Duodenal mucosa (tissue), 2 donors: ENCODE measurements at regions not wholly inside any gene's neighbourhood (a gene's known extent, or its start where the extent isn't known, plus 50 kb on each side); places are given as distances from the start of the nearest gene placed in this dataset.
"Not testable (repeated sequence)": the region's sequence is repeated elsewhere in the genome, so short reads cannot be mapped to it uniquely, and the experiment has no call there.

Experiments used
- H3K27ac ChIP-seq: one replicate; pipeline ENCODE4 v1.7.0; 2013; ENCODE audit warnings: low read depth, low read length
- H3K27me3 ChIP-seq, 2 donors: one replicate each; pipeline ENCODE4 v1.7.0; 2013; ENCODE audit warnings: low read length in 2 of 2, control low read depth in 1 of 2; ENCODE audit not compliant: insufficient read depth in 2 of 2, control insufficient read depth in 1 of 2
- H3K36me3 ChIP-seq, 2 donors: one replicate each; pipeline ENCODE4 v1.7.0; 2013; ENCODE audit warnings: low read length in 2 of 2, control low read depth in 1 of 2; ENCODE audit not compliant: insufficient read depth in 2 of 2, control insufficient read depth in 1 of 2
- H3K4me1 ChIP-seq, 2 donors: one replicate each; pipeline ENCODE4 v1.7.0; 2013; ENCODE audit warnings: low read length in 2 of 2, control low read depth in 1 of 2; ENCODE audit not compliant: insufficient read depth in 2 of 2, control insufficient read depth in 1 of 2
- H3K4me3 ChIP-seq, 2 donors: one replicate each; pipeline ENCODE4 v1.7.0; 2013; ENCODE audit warnings: low read length in 2 of 2, low read depth in 1 of 2
- H3K9ac ChIP-seq, 2 donors: one replicate each; pipeline ENCODE4 v1.7.0; 2013; ENCODE audit warnings: low read length in 2 of 2, low read depth in 1 of 2
- H3K9me3 ChIP-seq, 2 donors: one replicate each; pipeline ENCODE4 v1.7.0; 2013; ENCODE audit warnings: low read length in 2 of 2, control low read depth in 1 of 2; ENCODE audit not compliant: control insufficient read depth in 1 of 2

- Histone ChIP-seq H3K9ac (no peak overlapping the region), H3K27ac (no peak overlapping the region), H3K36me3 (no peaks in the 10 kb centered on the region), H3K27me3 (no peaks in the 10 kb centered on the region), H3K4me3 (no peak overlapping the region), H3K4me1 (peaks cover 4 to 14% of the 10 kb centered on the region in 2 donors), H3K9me3 (no peaks in the 10 kb centered on the region)
Observed at GRCh38 chr6:140784573-140784972, 1348.2 kb upstream of the GJE1 start.

DNA sequence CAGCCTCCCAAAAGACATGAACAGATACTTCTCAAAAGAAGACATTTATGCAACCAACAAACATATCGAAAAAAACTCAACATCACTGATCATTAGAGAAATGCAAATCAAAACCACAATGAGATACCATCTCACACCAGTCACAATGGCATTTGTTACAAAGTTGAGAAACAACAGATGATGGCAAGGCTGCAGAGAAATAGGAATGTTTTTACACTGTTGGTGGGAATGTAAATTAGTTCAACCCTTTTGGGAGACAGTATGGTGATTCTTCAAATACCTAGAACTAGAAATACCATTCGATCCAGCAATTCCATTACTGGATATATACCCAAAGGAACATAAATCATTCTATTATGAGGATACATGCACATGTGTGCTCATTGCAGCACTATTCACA, 1349.2 kb upstream of the GJE1 start:
- H3K27me3 ChIP-seq, H3K4me3 ChIP-seq, H3K36me3 ChIP-seq, H3K9me3 ChIP-seq, H3K9ac ChIP-seq, H3K27ac ChIP-seq: not testable (repeated sequence)
- peaks cover 4 to 14% of the 10 kb centered on the region in 2 donors for H3K4me1 ChIP-seq

DNA sequence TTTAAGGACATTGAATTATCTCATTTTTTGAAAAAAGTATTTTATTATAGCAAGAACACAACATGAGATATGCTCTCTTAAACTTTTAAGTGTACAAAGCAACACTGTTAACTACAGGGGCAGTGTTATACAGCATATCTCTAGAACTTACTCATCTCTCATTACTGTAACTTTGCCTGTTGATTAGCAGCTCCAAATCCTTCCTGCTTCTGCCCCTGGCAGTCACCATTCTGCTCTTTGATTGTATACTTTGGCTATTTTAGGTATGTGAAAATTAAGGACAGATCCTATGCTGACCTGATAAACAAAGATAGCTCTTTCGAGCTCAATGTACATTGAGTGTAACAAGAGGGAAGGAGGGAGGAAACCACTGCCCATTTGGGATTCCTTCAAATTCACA, 1349.8 kb upstream of the GJE1 start:
- Histone ChIP-seq H3K9me3 (no peaks in the 10 kb centered on the region), H3K27me3 (no peaks in the 10 kb centered on the region), H3K9ac (no peak overlapping the region), H3K36me3 (no peaks in the 10 kb centered on the region), H3K4me3 (no peak overlapping the region), H3K27ac (no peak overlapping the region), H3K4me1 (peaks cover 4 to 14% of the 10 kb centered on the region in 2 donors)

GRCh38 chr6:140779991-140780596, 1352.6 kb upstream of the GJE1 start:
- H3K9ac ChIP-seq = no peak overlapping the region
- H3K27ac ChIP-seq = no peak overlapping the region
- H3K9me3 ChIP-seq = no peaks in the 10 kb centered on the region
- no peak overlapping the region for H3K4me3 ChIP-seq
- H3K36me3 ChIP-seq = no peaks in the 10 kb centered on the region
- no peaks in the 10 kb centered on the region for H3K27me3 ChIP-seq
- peaks cover 4 to 14% of the 10 kb centered on the region in 2 donors for H3K4me1 ChIP-seq

GRCh38 chr6:140779341-140779740, 1353.4 kb upstream of the GJE1 start:
- Histone ChIP-seq H3K27me3 (no peaks in the 10 kb centered on the region), H3K4me3 (no peak overlapping the region), H3K9ac (no peak overlapping the region), H3K27ac (no peak overlapping the region), H3K9me3 (no peaks in the 10 kb centered on the region), H3K36me3 (no peaks in the 10 kb centered on the region), H3K4me1 (peaks cover 8 to 14% of the 10 kb centered on the region in 2 donors)

GRCh38 chr6:140777780-140778179, 1354.9 kb upstream of the GJE1 start:
- H3K4me3 ChIP-seq = no peak overlapping the region
- H3K4me1 ChIP-seq = peaks cover 14 to 15% of the 10 kb centered on the region in 2 donors
- H3K9me3 ChIP-seq = no peaks in the 10 kb centered on the region
- H3K36me3 ChIP-seq = no peaks in the 10 kb centered on the region
- no peaks in the 10 kb centered on the region for H3K27me3 ChIP-seq
- no peak overlapping the region for H3K9ac ChIP-seq
- no peak overlapping the region for H3K27ac ChIP-seq

DNA sequence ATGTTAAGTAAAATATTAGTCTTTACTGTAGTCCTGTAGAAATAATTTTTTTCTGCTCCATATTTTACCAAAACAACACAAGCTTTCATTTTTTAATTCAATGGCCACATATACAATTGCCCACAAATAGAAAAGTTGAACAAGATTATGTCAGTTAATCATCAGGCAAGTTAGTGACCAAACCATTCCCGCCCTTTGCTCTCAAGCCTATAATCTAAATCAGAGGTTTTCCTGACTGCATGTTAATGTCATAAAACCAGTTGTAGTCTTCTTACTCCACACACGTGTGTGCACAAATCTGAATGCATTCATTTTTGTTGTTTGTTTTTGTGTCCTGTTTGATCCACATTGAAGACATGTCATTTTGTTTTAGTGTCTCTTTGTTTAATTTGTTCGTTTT, 1357.7 kb upstream of the GJE1 start:
- Histone ChIP-seq H3K9ac (no peak overlapping the region), H3K27me3 (no peaks in the 10 kb centered on the region), H3K27ac (no peak overlapping the region), H3K9me3 (peaks cover 0 to 5% of the 10 kb centered on the region in 2 donors), H3K4me1 (peaks cover 0 to 11% of the 10 kb centered on the region in 2 donors), H3K4me3 (no peak overlapping the region), H3K36me3 (no peaks in the 10 kb centered on the region)

- Histone ChIP-seq H3K9ac (no peak overlapping the region), H3K9me3 (peaks cover 0 to 5% of the 10 kb centered on the region in 2 donors), H3K27ac (no peak overlapping the region), H3K4me3 (peak overlapping the region in 1 of 2 donors; percentile 26), H3K36me3 (no peaks in the 10 kb centered on the region), H3K27me3 (no peaks in the 10 kb centered on the region), H3K4me1 (peaks cover 0 to 11% of the 10 kb centered on the region in 2 donors)
Observed at GRCh38 chr6:140774080-140774505, 1358.6 kb upstream of the GJE1 start.

- Histone ChIP-seq H3K9ac (no peak overlapping the region), H3K4me1 (peaks cover 0 to 11% of the 10 kb centered on the region in 2 donors), H3K27me3 (no peaks in the 10 kb centered on the region), H3K9me3 (peaks cover 2 to 8% of the 10 kb centered on the region in 2 donors), H3K4me3 (no peak overlapping the region), H3K36me3 (no peaks in the 10 kb centered on the region), H3K27ac (no peak overlapping the region)
Observed at GRCh38 chr6:140773276-140773675, 1359.4 kb upstream of the GJE1 start.

GRCh38 chr6:140772576-140772975, 1360.1 kb upstream of the GJE1 start:
- peaks cover 8 to 15% of the 10 kb centered on the region in 2 donors for H3K9me3 ChIP-seq
- H3K4me3 ChIP-seq = no peak overlapping the region
- no peaks in the 10 kb centered on the region for H3K27me3 ChIP-seq
- no peak overlapping the region for H3K27ac ChIP-seq
- H3K4me1 ChIP-seq = peaks cover 0 to 11% of the 10 kb centered on the region in 2 donors
- no peaks in the 10 kb centered on the region for H3K36me3 ChIP-seq
- H3K9ac ChIP-seq = no peak overlapping the region
